GM18507 (cell line): ENCODE measurements at regions not wholly inside any gene's neighbourhood (a gene's known extent, or its start where the extent isn't known, plus 50 kb on each side); places are given as distances from the start of the nearest gene placed in this dataset.
"Not testable (repeated sequence)": the region's sequence is repeated elsewhere in the genome, so short reads cannot be mapped to it uniquely, and the experiment has no call there.

Experiments
- DNase-seq: peaks from one replicate; pipeline ENCODE4 v3.0.0; 2011; ENCODE audit warnings: low read depth; ENCODE audit not compliant: insufficient read length; ENCODE audit errors: extremely low spot score
- FAIRE-seq: peaks from 2 replicates; lab custom pipeline; 2011; peaks lifted over from hg19 to GRCh38; lab: Jason Lieb, UNC

DNA sequence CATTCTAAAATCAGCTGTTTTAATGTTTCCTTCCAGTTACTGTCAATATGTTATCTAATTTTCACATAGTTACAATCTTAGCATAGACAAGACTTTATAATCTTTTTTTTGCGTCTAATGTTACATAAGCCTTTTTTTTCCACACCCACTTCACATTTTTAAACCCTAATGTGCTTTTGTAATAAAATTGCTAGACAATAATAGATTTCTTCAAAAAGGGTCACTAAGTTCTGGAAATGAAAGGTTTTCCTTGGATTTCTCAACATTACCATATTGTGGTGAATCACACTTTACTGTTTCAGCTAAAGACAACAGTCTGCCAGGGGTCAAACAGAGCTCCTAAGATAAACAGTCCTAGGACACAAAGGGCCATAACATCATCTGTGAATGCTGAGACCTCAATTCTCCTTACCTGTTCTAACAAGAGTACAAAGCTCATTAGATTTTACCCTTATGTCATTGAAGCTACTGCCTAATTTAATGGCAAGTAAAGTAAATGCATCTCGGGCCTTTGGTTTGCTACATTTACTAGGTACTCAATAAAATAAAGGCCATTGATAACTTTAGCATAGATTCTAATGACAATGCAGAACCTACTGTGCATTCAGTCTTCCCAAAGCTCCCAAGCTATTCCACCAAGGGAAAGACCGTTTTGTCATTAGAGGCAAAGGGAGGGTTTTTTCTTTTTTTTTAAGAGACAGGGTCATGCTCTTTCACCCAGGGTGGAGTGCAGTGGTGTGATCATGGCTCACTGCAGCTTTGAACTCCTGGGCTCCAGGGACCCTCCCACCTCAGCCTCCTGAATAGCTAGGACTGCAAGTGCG lies 111.2 kb upstream of the SLC38A2 start:
- no peak for FAIRE-seq
- no peak for DNase-seq

DNA sequence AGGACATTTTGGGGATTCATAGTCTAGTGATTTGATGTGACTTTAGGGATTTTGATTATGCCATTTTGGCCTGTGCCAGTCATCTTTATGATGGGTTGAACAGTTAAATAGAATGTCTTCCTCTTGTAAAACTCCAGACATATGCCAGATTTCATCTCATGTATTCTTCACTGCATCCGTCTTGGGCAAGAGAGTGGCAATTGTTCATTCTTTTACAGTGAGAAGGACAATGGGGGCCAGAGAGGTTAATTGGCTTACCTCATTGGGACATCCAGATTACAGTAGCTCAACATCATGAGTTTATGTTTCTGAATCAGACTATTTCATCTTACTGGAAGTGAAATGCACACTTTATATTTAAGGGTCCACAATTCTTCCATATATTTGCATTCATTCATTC lies 108.2 kb upstream of the SLC38A2 start:
- no peak for FAIRE-seq
- DNase-seq = no peak

DNA sequence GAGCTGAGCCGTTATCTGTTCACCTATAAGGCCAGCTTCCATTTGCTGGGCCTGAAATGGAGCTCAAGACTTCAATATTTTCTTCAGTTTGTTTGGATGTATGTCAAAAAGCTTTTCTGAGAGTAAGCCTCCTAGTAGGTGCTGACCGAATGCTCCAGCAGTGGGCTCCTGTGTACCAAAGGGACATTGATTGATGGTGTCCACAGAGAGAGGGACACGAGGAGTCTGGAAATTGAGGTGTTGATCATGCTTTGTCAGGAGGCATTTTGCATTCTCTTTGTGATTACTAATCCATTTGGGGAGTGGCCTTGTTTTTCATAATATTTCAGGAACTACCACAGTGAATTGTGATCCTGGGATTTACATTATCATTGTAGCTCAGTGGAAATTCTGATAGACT lies 107.7 kb upstream of the SLC38A2 start:
- DNase-seq (no peak), FAIRE-seq (no peak)

DNA sequence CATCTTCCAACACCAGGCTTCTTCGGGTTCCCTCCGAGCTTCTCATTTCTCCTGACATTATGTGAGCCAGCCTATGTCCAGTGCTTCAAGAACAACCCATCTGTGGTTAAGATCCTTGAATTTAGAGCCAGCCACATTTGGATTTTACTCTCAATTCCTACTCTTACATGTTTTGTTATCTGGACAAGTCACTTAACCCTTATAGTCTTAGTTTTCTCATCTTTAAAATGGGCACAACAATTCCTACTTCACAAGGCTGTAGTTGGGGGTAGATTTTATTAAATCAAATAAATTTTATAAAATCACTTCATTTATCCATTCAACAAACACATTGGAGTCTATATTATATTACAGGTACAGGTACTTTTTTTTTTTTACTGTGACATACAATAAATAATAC lies 105.5 kb upstream of the SLC38A2 start:
- no peak for DNase-seq
- no peak for FAIRE-seq

DNA sequence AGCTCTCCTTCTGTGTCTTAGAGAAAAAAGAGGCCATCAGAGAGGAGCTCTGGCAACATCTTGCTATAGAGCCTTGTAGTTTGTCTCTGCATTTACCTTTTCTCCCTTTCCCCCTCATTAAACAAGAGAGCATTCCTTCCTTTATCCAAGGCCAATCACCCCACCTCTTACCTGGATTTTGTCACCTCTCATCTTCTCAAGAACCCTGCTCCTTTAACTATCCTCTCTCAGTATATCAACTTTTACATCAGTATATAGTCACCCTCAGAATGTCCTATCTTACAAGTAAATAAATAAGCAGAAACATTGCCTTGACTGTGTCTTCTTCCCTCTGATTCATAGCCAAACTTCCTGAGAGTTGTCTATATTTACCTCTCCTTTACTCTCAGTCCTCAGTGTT lies 105.0 kb upstream of the SLC38A2 start:
- DNase-seq (no peak), FAIRE-seq (no peak)

DNA sequence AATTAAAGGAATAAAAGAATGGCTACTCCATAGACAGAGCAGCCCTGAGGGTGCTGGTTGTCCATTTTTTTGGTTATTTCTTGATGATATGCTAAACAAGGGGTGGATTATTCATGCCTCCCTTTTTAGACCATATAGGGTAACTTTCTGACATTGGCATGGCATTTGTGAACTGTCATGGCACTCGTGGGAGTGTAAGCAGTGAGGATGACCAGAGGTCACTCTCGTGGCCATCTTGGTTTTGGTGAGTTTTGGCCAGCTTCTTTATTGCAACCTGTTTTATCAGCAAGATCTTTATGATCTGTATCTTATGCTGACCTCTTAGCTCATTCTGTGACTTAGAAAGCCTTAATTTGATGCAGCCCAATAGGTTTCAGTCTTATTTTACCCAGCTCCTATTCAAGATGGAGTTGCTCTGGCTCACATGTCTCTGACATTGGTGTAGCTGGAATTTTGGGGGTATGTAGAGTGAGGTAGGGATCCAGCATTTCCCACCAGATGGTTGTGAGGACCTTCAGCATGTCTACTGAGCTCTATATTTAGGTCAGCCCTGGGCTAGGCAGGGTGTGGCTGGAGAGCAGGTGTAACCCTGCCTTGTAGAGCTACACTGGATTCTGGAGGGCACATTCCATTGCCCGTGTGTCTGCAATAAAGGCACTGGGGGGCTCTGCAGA lies 103.5 kb upstream of the SLC38A2 start:
- FAIRE-seq = no peak

DNA sequence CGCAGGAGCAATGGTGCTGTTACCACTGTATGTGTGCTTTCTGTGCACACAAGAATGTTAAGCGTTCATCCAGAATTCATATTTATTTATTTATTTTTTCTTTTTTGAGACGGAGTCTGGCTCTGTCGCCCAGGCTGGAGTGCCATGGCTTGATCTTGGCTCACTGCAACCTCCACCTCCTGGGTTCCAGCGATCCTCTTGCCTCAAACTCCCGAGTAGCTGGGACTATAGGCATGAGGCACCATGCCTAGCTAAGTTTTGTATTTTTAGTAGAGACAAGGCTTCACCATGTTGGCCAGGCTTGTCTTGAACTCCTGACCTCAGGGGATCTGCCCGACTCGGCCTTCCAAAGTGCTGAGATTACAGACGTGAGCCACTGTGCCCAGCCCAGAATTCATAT lies 101.8 kb upstream of the SLC38A2 start:
- DNase-seq, FAIRE-seq: not testable (repeated sequence)

More for the DNA sequence above, 103.5 kb upstream of the SLC38A2 start:
- no peak for DNase-seq

DNA sequence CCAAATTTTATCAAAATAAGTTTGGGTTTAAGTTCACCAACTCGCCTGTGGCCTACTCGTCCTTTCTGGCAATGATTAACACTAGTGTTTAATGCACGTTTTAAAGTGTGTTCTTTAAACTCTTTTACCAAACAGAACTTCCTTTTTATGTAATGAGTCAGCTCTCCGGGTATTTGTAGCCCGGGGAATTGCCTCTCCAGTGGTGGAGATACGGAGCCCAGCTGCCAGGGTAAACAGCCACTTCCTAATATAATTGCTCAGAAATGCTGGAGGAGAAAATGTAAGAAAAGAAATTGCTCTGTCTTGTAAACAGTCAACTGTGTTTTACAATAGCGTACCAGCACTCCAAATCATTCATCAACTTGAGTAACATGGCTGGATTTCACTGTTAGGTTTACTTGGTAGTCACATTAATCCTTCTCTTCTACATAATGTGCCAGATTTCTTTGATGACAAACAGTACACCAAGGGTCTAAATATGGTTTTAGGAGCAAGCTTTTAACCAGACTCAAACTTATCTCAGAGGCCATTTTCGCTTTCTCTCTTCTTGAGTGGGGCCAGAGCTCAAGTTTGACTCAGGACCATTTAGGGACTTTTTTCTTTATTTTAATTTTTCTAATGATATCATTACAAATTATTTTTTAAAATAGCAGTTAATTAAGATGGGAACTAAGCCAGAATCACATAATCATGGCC lies 101.2 kb upstream of the SLC38A2 start:
- DNase-seq (peak; percentile 35), FAIRE-seq (peak; percentile 79)

DNA sequence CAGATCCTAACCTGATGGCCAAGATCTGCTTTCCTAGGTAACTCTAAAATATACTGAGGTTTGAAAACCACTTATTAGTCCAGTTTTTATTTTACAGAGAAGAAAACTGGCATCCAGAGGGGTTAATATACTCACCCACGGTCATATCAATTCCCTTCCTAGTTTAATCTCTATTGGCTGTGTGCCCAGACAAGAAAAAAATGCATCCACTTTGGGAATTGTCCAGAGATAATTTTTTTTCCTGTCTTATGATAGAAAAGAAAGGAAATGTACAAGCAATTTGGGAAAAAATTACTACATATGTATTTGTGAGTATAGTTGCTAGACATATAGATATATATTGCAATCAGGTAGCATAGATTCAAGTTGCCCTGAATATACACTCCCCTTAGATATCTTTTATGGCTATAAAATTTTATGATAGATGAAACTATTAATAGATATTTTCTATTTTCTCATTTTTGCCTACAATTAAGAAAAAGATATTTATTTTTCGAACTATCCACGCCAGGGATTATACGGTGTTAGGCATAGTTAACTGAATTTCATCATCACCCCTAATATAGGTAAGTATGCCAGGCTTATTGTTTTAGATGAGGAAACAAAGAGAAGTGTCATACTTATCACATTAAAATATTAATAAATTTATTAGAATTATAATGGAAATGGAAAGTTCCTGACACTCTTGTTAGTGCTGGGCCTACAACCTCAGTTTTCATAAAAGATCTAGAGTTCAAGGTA lies 100.5 kb upstream of the SLC38A2 start:
- FAIRE-seq = no peak
- no peak for DNase-seq

DNA sequence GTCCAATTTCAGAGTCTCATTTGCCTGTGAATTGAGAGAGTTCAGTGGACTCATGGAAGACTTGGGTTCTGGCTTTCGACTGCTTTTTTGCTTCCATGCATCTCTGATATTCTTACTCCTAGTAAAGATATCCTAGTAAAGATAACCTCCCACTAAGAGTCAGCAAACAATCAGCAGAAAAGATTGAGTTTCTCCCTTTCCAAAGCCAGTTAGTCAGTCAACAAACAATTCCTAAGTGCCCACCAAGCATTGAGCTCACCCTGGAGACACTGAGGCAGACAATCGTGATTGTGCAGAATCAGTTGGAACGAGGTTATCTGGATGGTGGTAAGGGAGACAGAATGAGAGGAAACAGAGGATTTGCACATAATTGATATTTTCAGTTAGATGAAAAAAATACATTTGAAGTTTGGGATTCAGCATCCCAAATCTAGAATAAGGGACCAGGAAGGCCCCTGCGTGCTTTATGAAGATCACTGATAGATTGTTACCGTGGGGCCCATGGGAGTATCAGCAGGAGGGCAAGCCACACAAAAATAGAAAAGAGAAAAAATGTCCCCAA lies 99.7 kb upstream of the SLC38A2 start:
- no peak for DNase-seq
- no peak for FAIRE-seq

DNA sequence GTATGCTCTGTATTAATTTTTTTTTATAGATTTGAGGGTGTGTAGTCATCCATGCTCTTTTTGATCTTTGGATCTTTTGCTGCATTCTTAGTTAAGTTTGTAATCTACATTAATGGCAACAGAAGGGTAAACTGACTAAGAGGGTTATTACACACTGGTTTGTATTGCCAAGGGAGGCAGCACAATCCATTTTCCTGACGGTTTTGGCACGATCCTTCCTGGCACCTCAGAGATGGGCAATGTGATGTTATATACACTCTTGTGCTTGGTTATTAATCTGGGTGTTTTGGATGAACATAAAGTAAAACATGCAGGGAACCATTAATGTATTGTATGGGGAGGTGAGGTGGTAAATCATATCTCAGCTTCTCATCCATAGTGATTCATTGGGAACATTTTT lies 98.8 kb upstream of the SLC38A2 start:
- FAIRE-seq (no peak), DNase-seq (no peak)

DNA sequence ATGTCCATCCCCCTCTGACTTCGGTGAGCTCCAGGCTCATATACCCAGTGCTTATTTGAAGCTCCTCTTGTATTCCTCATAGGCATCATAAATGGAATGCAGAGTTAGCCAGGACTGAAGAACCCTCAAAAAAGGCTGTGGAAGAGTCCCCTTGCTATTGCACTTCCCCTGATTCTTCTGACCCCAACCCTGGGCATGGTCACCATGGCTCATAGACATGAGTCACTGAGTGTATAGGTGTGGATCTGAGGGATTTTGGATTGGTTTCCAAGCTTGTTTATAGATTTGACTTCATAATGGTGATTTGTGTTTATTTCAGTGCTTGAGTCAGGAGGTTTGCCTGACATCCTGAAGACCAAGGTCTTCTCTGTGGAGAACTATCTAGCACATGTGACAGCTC lies 98.4 kb upstream of the SLC38A2 start:
- DNase-seq (no peak), FAIRE-seq (no peak)

DNA sequence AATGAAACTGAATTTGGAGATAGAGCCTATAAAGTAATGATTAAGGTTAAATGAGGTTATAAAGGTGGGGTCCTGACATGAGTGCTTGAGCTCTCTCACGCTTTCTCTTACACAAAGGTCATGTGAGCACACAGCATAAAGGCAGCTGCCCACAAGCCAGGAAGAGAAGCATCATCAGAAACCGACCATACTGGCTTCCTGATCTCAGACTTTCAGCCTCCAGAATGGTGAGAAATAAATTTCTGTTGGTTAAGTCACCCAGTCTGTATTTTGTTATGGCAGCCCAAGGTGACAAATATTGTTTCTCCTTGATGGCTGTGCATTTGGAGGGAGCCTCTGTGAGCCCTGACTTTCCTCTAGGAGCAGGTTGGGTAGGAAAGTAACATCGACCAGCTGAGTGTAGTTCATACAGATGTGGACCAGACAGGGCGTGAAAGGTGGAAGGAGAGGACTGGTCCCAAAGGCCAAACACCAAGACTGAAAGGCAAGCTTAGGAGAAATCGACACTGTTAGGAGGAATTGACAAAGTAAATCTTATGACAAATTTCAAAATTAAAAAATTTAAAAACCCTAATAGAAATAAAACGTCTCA lies 97.6 kb upstream of the SLC38A2 start:
- DNase-seq (no peak), FAIRE-seq (peak; percentile 71)

DNA sequence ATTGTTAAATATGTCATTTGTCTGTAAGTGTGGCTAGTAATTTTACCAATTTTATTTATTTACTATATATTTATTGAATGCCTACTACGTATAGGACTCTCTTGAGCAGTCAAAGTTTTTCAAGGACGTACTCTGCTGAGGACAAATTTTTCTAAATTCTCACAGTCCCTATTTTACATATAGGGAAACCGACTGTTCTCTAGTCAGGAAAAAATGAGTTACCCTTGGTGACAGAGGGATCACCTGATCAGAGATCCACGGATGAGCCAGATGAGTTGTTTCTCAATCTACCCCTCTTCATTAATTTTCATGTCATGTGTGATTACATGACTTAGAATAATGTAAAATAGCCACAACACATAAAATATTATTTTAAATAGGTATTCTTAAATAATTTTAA lies 96.2 kb upstream of the SLC38A2 start:
- FAIRE-seq (no peak), DNase-seq (no peak)

DNA sequence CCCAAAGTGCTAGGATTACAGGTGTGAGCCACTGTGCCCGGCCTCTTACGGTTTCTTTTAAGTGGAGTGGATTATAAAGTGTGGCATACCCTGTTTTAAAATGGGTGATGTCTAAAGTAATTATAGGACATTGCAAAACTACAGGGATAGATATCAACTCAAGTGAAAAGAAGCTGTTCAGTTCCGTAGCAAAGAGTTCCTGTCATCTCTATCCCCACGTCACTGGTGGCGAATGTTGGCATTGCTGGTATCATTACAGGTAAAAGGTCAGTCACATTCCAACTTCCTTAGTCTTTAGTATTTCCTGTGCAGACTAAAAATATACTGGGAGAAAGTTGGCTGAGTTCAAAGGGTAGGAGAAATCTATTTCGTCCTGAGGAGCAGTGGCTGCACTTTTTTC lies 95.6 kb upstream of the SLC38A2 start:
- FAIRE-seq = no peak
- no peak for DNase-seq

DNA sequence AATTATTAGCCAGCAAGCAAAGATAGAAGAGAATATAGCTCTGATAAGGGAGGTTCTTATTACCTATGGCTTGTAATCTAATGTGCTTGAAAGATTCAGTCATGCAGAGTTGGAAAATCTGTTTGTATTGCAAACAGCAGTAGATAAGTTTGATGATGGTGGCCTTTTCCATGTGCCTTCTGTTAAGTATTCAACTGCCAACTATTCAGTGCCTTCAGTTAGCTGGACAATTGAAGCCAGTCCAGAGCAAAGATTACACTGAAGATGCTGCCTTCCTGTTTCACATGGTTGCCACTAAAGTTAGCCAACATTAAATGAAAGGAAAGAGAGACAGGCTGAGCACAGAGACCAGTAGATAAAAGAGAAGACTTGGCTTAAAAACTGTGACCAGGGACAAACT lies 92.7 kb upstream of the SLC38A2 start:
- no peak for DNase-seq

DNA sequence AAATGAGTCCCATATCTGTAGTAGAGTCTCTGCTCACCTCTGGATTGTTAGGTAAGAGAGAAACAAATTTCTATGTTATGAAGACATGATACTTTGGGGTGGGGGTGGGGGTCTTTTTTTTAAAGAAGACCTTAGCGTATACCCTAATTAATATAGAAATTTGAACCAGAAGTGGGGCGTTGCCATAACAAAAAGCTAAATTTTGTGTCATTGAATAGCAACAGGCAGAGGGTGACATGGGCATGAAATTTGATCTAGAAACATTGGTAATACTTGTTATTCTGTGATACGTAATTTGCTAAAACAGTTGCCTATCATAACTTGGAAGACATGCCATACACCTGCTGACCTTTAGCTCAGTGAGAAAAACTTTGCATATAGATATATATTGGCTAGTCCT lies 92.3 kb upstream of the SLC38A2 start:
- FAIRE-seq (no peak), DNase-seq (no peak)

More for the DNA sequence above, 92.7 kb upstream of the SLC38A2 start:
- no peak for FAIRE-seq

DNA sequence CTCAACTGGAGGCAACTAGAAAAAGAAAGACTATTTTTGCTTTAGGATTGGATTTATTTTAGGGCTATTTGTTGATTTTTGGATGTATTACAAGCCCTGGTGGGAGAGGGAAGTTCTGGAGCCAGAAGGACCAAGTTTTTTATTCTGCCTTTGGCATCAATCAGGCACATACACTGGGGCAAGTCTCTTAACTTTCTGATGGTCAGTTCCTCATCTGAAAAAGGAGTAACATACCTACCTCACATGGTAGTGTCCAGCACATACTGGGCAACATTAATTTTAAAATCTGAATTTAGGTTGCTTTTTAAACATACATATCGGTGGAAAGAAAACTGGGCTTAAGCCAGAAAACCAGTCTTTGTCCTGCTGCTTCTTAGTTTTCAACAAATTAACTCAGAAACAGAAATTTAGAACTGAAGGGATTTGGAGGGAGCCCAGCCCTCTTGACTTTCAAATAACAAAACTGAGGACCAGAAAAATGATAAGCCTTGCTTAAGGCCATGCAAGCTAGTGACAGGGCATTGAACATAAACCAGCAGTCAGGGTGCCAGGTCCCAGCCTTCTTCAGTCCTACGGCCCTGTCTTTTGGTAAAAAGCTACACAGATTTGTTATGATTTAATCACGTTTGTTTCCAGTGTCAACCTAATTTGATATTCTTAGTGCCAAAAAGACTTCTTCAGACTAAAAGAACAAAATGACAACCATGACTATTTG lies 90.2 kb upstream of the SLC38A2 start:
- DNase-seq (no peak), FAIRE-seq (no peak)
